Testis (tissue), 2 donors: ENCODE measurements at regions not wholly inside any gene's neighbourhood (a gene's known extent, or its start where the extent isn't known, plus 50 kb on each side); places are given as distances from the start of the nearest gene placed in this dataset.

Experiments
- DNase-seq: peaks from one replicate; pipeline ENCODE4 v3.0.0-alpha.2; 2019
- H3K27ac ChIP-seq, 2 donors: fragments of 200-600 bp; sonication (generic); one replicate each; pipeline ENCODE4 v1.5.1; 2019
- H3K27me3 ChIP-seq: fragments of 200-600 bp; sonication (generic); one replicate; pipeline ENCODE4 v1.5.1; 2019
- H3K36me3 ChIP-seq: fragments of 200-600 bp; sonication (generic); one replicate; pipeline ENCODE4 v1.5.1; 2017; ENCODE audit warnings: low read depth; ENCODE audit errors: missing control alignments
- H3K4me1 ChIP-seq: fragments of 200-600 bp; sonication (generic); one replicate; pipeline ENCODE4 v1.5.1; 2019
- H3K4me3 ChIP-seq, 2 donors: fragments of 200-600 bp; sonication (generic); one replicate each; pipeline ENCODE4 v1.5.1; 2017 to 2019
- H3K9me3 ChIP-seq: fragments of 200-600 bp; sonication (generic); one replicate; pipeline ENCODE4 v1.5.1; 2017
- CTCF ChIP-seq, 3 experiments: fragments of 450-650 bp in 2 of 3; fragments of 200-600 bp in 1 of 3; sonication (generic) in 1 of 3; IDR thresholded peaks; one replicate each; pipeline ENCODE4 v1.5.1; 2016 to 2019; ENCODE audit warnings: antibody characterized with exemption in 3 of 3, mild to moderate bottlenecking in 2 of 3, moderate library complexity in 1 of 3
- POLR2A ChIP-seq: fragments of 450-650 bp; IDR thresholded peaks from one replicate; pipeline ENCODE4 v1.6.1; 2017; ENCODE audit warnings: antibody characterized with exemption, mild to moderate bottlenecking, moderate library complexity
- WGBS, 2 donors: methylation state at CpG; one replicate each; pipeline ENCODE4 v1.1.5; 2018; 5-methylcytosine and 5-hydroxymethylcytosine counted together
- intact Hi-C: fragments of 100-400 bp; cut with DNase I; formaldehyde crosslinking; loops from one replicate; pipeline ENCODE4 v1.15.1; 2023; ENCODE audit warnings: low total_unique reads

- Histone ChIP-seq H3K27me3 (no peaks in the 10 kb centered on the region), H3K4me1 (no peaks in the 10 kb centered on the region), H3K27ac (no peak overlapping the region), H3K9me3 (no peaks in the 10 kb centered on the region), H3K4me3 (no peak overlapping the region), H3K36me3 (no peaks in the 10 kb centered on the region)
- intact Hi-C loops = no loop called here
- no peak for TF ChIP-seq POLR2A
- TF ChIP-seq CTCF (IDR thresholded peaks at IDR 0.05) = no peak
- DNase-seq = no peak
These were observed 575.8 kb upstream of the KLF12 start for GRCh38 chr13:74710006-74710405.

GRCh38 chr13:74709226-74709625 is 575.0 kb upstream of the KLF12 start:
- Histone ChIP-seq H3K4me3 (no peak overlapping the region), H3K4me1 (no peaks in the 10 kb centered on the region), H3K9me3 (no peaks in the 10 kb centered on the region), H3K36me3 (no peaks in the 10 kb centered on the region), H3K27ac (no peak overlapping the region), H3K27me3 (no peaks in the 10 kb centered on the region)
- 63 to 71% methylated on average over 2 of the region's 2 CpGs for WGBS, 2 donors
- TF ChIP-seq CTCF (IDR thresholded peaks at IDR 0.05) (no peak), POLR2A (no peak)
- no peak for DNase-seq
- intact Hi-C loops = no loop called here

- intact Hi-C loops = no loop called here
- no peak overlapping the region for H3K27ac ChIP-seq
- H3K4me1 ChIP-seq = no peaks in the 10 kb centered on the region
- no peak for DNase-seq
- H3K27me3 ChIP-seq = no peaks in the 10 kb centered on the region
- no peak overlapping the region for H3K4me3 ChIP-seq
- TF ChIP-seq POLR2A (no peak), CTCF (IDR thresholded peaks at IDR 0.05) (no peak)
- H3K36me3 ChIP-seq = no peaks in the 10 kb centered on the region
- WGBS, 2 donors = 57 to 62% methylated on average over 3 of the region's 3 CpGs
- no peaks in the 10 kb centered on the region for H3K9me3 ChIP-seq
These were observed 574.4 kb upstream of the KLF12 start for GRCh38 chr13:74708629-74709028.

- no peak for DNase-seq
- Histone ChIP-seq H3K9me3 (no peaks in the 10 kb centered on the region), H3K27me3 (no peaks in the 10 kb centered on the region), H3K4me1 (no peaks in the 10 kb centered on the region), H3K4me3 (no peak overlapping the region), H3K27ac (no peak overlapping the region), H3K36me3 (no peaks in the 10 kb centered on the region)
- intact Hi-C loops = no loop called here
- no peak for TF ChIP-seq POLR2A
- TF ChIP-seq CTCF (IDR thresholded peaks at IDR 0.05) = no peak
- WGBS, 2 donors = 69 to 72% methylated on average over 1 of the region's 1 CpG
These were observed 573.1 kb upstream of the KLF12 start for GRCh38 chr13:74707291-74707690.

GRCh38 chr13:74706801-74707200 is 572.6 kb upstream of the KLF12 start:
- intact Hi-C loops = no loop called here

More at GRCh38 chr13:74706801-74707200, 572.6 kb upstream of the KLF12 start:
- Histone ChIP-seq H3K9me3 (no peaks in the 10 kb centered on the region), H3K27ac (no peak overlapping the region), H3K36me3 (no peaks in the 10 kb centered on the region), H3K27me3 (no peaks in the 10 kb centered on the region), H3K4me3 (no peak overlapping the region), H3K4me1 (no peaks in the 10 kb centered on the region)
- TF ChIP-seq POLR2A (no peak), CTCF (IDR thresholded peaks at IDR 0.05) (no peak)
- no peak for DNase-seq
- WGBS, 2 donors = 44 to 50% methylated on average over 2 of the region's 2 CpGs
